Ascending aorta (tissue), 2 donors: ENCODE measurements at regions not wholly inside any gene's neighbourhood (a gene's known extent, or its start where the extent isn't known, plus 50 kb on each side); places are given as distances from the start of the nearest gene placed in this dataset.

Source experiments
- DNase-seq, 2 donors: peaks; one replicate each; pipeline ENCODE4 v3.0.0-alpha.2; 2019; ENCODE audit warnings: low spot score in 2 of 2
- H3K27ac ChIP-seq, 2 donors: fragments of 200-600 bp; sonication (generic); one replicate each; pipeline ENCODE4 v1.5.1; 2016 to 2017; ENCODE audit warnings: mild to moderate bottlenecking in 1 of 2
- H3K27me3 ChIP-seq: fragments of 200-600 bp; sonication (generic); one replicate; pipeline ENCODE4 v1.5.1; 2017
- H3K36me3 ChIP-seq, 2 donors: fragments of 200-600 bp; sonication (generic); one replicate each; pipeline ENCODE4 v1.5.1; 2016
- H3K4me1 ChIP-seq, 2 donors: fragments of 200-600 bp; sonication (generic); one replicate each; pipeline ENCODE4 v1.5.1; 2016 to 2017; ENCODE audit warnings: mild to moderate bottlenecking in 1 of 2
- H3K4me3 ChIP-seq, 2 donors: fragments of 200-600 bp; sonication (generic); one replicate each; pipeline ENCODE4 v1.5.1; 2016 to 2017; ENCODE audit warnings: mild to moderate bottlenecking in 1 of 2
- H3K9me3 ChIP-seq, 2 donors: fragments of 200-600 bp; sonication (generic); one replicate each; pipeline ENCODE4 v1.5.1; 2016
- intact Hi-C: fragments of 100-400 bp; cut with DNase I; formaldehyde crosslinking; loops from one replicate; pipeline ENCODE4 v1.15.1; 2023
- TF ChIP-seq, protein P1 (sequence below), 3 experiments: fragments of 200-600 bp in 2 of 3; fragments of 450-650 bp in 1 of 3; sonication (generic) in 2 of 3; IDR thresholded peaks; one replicate each; pipeline ENCODE4 v1.5.1; 2016 to 2019; ENCODE audit warnings: antibody characterized with exemption in 3 of 3, mild to moderate bottlenecking in 1 of 3, moderate library complexity in 1 of 3

GRCh38 chr21:18164933-18165332 is 79.7 kb upstream of the CHODL start:
- intact Hi-C loops: no loop called here
- no peaks in the 10 kb centered on the region for H3K36me3 ChIP-seq
- no peaks in the 10 kb centered on the region for H3K4me1 ChIP-seq
- no peak for DNase-seq
- H3K27me3 ChIP-seq: no peaks in the 10 kb centered on the region
- H3K9me3 ChIP-seq: no peaks in the 10 kb centered on the region
- TF ChIP-seq, protein P1, sequence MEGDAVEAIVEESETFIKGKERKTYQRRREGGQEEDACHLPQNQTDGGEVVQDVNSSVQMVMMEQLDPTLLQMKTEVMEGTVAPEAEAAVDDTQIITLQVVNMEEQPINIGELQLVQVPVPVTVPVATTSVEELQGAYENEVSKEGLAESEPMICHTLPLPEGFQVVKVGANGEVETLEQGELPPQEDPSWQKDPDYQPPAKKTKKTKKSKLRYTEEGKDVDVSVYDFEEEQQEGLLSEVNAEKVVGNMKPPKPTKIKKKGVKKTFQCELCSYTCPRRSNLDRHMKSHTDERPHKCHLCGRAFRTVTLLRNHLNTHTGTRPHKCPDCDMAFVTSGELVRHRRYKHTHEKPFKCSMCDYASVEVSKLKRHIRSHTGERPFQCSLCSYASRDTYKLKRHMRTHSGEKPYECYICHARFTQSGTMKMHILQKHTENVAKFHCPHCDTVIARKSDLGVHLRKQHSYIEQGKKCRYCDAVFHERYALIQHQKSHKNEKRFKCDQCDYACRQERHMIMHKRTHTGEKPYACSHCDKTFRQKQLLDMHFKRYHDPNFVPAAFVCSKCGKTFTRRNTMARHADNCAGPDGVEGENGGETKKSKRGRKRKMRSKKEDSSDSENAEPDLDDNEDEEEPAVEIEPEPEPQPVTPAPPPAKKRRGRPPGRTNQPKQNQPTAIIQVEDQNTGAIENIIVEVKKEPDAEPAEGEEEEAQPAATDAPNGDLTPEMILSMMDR (IDR thresholded peaks at IDR 0.05): no peak
- H3K27ac ChIP-seq: no peak overlapping the region
- no peak overlapping the region for H3K4me3 ChIP-seq

DNA sequence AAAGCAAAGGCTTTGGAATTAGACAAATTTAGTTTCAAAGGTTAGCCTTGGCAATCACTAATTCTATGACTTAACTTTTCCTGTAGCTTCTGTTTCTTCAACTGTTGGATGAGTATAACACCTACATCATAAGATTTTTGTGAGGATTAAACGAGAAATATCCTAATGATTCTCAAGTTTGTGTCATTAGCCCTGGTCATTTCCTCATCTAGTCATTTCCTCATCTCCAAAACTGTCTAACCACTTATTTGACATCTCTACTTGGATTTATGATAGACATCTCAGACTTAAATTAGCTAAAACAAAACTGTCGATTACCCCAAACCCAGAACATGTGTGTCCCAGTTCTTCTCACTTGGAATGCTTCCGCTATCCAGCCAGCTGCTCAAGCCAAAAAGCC is 80.2 kb upstream of the CHODL start:
- no peak overlapping the region for H3K27ac ChIP-seq
- no peak for DNase-seq
- no peak overlapping the region for H3K4me3 ChIP-seq
- no peaks in the 10 kb centered on the region for H3K9me3 ChIP-seq
- H3K27me3 ChIP-seq: no peaks in the 10 kb centered on the region
- H3K36me3 ChIP-seq: no peaks in the 10 kb centered on the region
- no peaks in the 10 kb centered on the region for H3K4me1 ChIP-seq
- intact Hi-C loops: no loop called here
- TF ChIP-seq, protein P1 (IDR thresholded peaks at IDR 0.05): no peak

- no peaks in the 10 kb centered on the region for H3K4me1 ChIP-seq
- H3K9me3 ChIP-seq: no peaks in the 10 kb centered on the region
- no peaks in the 10 kb centered on the region for H3K36me3 ChIP-seq
- TF ChIP-seq, protein P1 (IDR thresholded peaks at IDR 0.05): no peak
- H3K27ac ChIP-seq: no peak overlapping the region
- intact Hi-C loops: no loop called here
- no peaks in the 10 kb centered on the region for H3K27me3 ChIP-seq
- no peak for DNase-seq
- no peak overlapping the region for H3K4me3 ChIP-seq
Observed at GRCh38 chr21:18163956-18164355, 80.7 kb upstream of the CHODL start.

GRCh38 chr21:18161841-18162240 is 82.8 kb upstream of the CHODL start:
- H3K36me3 ChIP-seq: no peaks in the 10 kb centered on the region
- intact Hi-C loops: no loop called here
- H3K4me1 ChIP-seq: no peaks in the 10 kb centered on the region
- H3K27ac ChIP-seq: no peak overlapping the region
- no peak overlapping the region for H3K4me3 ChIP-seq
- H3K9me3 ChIP-seq: no peaks in the 10 kb centered on the region
- no peaks in the 10 kb centered on the region for H3K27me3 ChIP-seq
- no peak for DNase-seq
- TF ChIP-seq, protein P1 (IDR thresholded peaks at IDR 0.05): no peak

- DNase-seq: no peak
- TF ChIP-seq, protein P1 (IDR thresholded peaks at IDR 0.05): no peak
- no peak overlapping the region for H3K4me3 ChIP-seq
- H3K27ac ChIP-seq: no peak overlapping the region
- H3K4me1 ChIP-seq: no peaks in the 10 kb centered on the region
- no peaks in the 10 kb centered on the region for H3K36me3 ChIP-seq
- H3K9me3 ChIP-seq: no peaks in the 10 kb centered on the region
- no peaks in the 10 kb centered on the region for H3K27me3 ChIP-seq
- intact Hi-C loops: no loop called here
Observed at GRCh38 chr21:18157406-18157805, 87.2 kb upstream of the CHODL start.

DNA sequence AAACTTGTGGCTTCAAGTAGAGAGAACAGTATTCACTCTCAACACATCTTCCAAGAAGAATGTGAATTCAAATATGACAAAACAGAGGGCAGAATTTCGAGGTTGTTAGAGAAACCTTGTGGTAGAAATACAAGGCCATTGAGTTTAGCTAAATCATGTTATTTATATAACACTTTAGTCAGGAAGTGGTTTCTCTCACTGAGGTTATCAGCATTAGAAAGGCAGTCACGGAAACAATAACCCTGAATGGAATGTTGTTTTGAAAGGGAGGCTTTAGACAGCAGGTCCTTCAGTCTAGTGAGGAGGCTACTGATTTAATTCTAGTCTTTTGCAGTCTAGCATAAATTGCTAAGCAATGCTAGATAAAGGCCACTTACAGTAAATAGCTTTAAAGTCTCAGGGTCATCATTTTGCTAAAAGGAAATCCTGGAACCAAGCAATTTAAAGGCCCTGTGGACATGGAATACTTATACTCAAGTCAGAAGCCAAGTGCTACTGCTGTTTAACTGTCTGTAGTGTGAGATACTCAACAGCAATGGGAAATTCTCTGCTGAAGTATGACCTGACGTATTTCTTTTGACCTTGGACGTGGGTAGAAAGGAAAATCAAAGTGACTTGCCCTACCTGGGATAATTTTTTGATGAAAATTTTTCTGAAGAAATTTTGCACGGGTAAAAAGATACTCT is 89.0 kb upstream of the CHODL start:
- intact Hi-C loops: no loop called here
- Histone ChIP-seq H3K27ac (no peak overlapping the region), H3K9me3 (no peaks in the 10 kb centered on the region), H3K27me3 (no peaks in the 10 kb centered on the region), H3K36me3 (no peaks in the 10 kb centered on the region), H3K4me3 (no peak overlapping the region), H3K4me1 (no peaks in the 10 kb centered on the region)
- no peak for DNase-seq
- TF ChIP-seq, protein P1 (IDR thresholded peaks at IDR 0.05): no peak
